HG02759 (cell line): ENCODE measurements at regions not wholly inside any gene's neighbourhood (a gene's known extent, or its start where the extent isn't known, plus 50 kb on each side); places are given as distances from the start of the nearest gene placed in this dataset.
"Not testable (repeated sequence)": the region's sequence is repeated elsewhere in the genome, so short reads cannot be mapped to it uniquely, and the experiment has no call there.

ENCODE experiments used
- ATAC-seq: cut with Tn5 transposase; IDR thresholded peaks from one replicate; pipeline ENCODE4 v1.9.1; 2021; ENCODE audit warnings: mild to moderate bottlenecking, moderate library complexity; ENCODE audit not compliant: unreplicated experiment

- no peak for ATAC-seq
Measured at GRCh38 chr1:194774535-194774934, 1588.1 kb upstream of the B3GALT2 start.

GRCh38 chr1:194755241-194755994 lies 1569.0 kb upstream of the B3GALT2 start:
- ATAC-seq = no peak

DNA sequence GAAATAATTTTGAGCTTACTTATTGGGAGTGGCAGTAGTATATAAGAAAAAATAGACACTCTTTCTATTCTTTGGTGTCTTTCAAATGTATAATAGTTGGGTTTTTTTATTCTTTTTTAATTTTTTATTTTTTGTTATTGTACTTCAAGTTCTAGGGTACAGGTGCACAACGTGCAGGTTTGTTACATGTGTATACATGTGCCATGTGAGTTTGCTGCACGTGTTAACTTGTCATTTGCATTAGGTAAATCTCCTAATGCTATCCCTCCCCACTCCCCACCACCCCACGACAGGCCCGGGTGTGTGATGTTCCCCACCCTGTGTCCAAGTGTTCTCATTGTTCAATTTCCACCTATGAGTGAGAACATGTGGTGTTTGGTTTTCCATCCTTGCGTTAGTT lies 1552.4 kb upstream of the B3GALT2 start:
- ATAC-seq = not testable (repeated sequence)

DNA sequence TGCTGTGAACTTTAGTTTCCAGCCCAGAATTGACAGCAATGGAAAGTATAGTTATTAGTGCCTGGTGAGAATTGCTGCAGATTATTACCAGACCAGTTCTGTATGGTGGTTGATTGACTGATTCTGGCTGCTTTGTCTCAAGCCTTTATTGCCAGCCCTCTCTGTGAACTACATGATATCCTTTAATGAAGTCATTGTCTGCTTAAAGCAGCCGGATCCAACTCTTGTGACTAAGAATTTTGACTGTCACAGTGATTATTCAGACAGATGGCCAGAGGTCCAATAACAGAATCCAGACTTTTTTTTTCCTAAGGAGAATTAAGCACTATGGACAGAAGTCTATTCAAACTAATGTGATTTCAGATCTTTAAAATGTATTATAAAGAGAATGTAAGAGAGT lies 1548.6 kb upstream of the B3GALT2 start:
- ATAC-seq = no peak

DNA sequence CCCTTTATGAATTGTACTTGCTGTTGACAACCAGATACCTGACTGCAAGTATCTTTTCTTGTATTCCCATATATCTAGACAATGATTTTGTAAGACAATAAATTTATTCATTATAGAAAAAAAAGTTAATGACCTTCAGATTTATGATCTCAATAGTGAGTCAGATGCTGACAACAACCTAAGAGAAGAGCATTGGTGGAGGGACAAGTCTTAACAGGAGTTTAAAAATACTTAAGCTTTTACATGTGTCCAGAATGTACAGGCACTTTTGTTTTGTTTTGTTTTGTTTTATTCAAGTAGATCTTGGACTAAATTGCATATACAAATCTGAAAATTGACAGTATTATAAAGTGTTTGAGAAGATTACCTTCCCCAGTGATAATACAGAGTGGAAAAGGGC lies 1544.6 kb upstream of the B3GALT2 start:
- ATAC-seq = no peak

GRCh38 chr1:194730304-194730703 lies 1543.9 kb upstream of the B3GALT2 start:
- no peak for ATAC-seq

DNA sequence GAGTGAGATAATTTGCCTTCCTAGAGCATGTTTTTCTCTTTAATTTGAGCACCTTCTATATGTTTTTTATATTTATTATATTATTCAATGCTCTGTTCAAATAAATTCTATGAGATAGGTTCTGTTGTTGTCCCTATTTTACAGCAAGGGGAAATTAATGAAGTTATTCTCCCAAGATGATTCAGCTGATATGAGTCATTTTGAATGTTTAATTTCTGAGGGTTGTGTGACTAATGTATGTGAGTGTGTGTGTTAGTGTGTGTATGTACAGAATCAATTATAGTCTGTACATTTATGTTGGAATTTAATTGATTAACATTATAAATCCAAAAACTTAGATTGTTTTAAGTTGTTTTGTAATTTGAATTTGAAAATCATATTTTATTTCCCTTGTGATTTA lies 1536.7 kb upstream of the B3GALT2 start:
- no peak for ATAC-seq

DNA sequence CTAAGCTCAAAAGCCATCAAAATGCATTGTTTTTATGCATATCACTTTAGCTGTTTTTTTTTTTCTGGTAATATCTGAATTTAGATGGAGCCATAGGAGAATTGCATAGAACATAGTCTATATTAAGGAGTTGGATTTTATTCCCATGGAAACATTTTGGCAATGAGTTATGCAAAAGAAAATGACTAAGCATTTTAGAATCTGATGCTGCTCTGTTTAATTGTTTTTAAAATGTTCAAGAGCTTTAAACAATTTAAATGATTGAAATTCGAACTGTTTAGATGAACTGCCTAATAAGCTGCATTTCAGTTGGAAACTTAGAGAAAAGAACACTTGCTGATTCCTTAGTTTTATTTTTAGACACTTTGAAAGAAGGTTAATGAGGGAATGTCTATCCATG lies 1531.5 kb upstream of the B3GALT2 start:
- no peak for ATAC-seq

DNA sequence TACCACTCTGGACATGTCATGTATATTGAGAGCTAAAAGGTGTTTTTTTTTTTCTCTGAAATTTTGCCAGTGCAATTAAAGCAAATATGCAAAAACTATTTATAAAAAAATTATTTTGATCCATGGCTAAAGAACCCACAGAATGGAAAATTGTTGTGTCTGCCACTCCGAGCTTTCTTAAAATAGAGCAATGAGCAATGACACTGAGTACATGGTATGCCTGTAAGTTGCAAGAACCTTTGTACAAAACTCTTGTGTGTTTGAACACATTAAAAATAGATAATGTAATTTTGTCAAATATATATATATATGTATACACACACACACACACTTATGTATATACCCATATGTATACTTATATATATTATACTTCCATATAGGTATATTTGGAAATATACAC lies 1530.9 kb upstream of the B3GALT2 start:
- ATAC-seq = no peak

DNA sequence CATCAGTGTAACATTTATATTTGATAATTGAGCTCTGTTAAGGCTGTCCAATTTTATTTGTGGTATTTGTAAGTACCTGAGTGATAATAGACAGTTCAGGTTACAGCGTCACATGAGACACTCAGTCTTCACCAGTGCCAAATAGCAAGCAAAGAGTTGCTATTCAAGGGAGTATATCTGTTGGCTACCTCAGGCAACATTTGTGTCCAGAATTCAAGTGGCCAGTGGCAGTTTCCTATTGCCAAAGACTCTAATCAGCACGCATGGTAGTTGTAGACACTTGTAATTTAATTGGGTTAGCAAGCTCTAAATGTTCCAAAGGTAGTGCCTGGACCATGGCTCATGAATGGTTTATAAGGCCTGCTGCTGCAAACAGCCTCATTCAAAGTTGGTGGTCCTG lies 1524.3 kb upstream of the B3GALT2 start:
- ATAC-seq = no peak

GRCh38 chr1:194709439-194709838 lies 1523.0 kb upstream of the B3GALT2 start:
- ATAC-seq = no peak

DNA sequence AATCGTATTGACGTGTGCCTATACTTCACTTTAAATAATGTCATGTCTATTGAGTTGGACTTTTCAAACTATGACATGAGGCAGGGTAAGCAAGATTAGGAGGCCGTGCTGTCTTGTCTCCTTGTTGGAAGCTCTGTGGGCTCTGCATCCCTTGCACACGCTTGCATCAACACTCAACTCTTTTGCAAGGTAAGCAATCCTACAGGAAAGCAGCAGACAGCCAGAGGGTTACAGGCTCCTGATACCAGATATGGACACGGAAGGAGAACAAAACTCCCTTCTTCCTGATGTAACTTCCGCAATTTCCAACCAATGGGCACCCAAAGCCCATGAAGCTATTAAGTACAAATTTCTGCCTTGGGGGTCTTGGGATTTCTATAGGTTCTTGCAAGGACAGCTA lies 1520.7 kb upstream of the B3GALT2 start:
- no peak for ATAC-seq

- no peak for ATAC-seq
Measured at GRCh38 chr1:194705123-194705854, 1518.9 kb upstream of the B3GALT2 start.

- no peak for ATAC-seq
Measured at GRCh38 chr1:194698908-194699318, 1512.5 kb upstream of the B3GALT2 start.

- no peak for ATAC-seq
Measured at GRCh38 chr1:194693244-194693643, 1506.8 kb upstream of the B3GALT2 start.

- no peak for ATAC-seq
Measured at GRCh38 chr1:194684636-194685035, 1498.2 kb upstream of the B3GALT2 start.

DNA sequence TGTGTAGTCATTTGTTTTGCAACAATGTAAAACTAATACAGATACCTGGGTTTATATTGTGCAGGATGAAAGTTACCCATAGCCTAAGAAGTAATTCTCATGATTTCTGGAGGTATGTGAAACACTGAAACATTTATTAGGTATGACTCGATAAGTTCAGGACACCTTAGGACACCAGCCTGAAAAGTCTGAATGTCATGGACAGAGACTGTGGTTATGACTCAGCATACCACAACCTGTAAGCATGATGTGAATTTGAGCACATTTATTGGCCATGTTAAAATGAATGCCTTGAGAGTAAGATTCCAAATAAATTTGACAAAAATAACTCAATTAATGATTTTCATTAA lies 1471.7 kb upstream of the B3GALT2 start:
- ATAC-seq = no peak

GRCh38 chr1:194654956-194655355 lies 1468.5 kb upstream of the B3GALT2 start:
- no peak for ATAC-seq

DNA sequence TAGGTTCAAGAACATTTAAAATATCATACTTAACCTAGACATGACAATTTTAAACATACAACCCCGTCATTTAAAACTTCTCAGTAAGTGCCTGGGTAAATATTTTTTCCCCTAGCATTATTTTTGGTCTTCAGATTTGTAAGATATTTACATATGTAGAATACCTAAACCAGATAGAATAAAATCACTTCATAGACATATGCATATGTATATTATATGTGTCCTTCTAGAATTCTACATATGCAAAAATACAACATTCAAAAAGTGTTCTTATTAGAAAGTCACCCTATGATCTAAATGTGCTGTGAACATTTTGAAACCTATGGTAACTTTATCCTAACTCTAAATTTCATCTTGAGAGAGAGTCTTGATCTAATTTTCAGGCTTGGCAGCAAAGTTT lies 1467.0 kb upstream of the B3GALT2 start:
- no peak for ATAC-seq

DNA sequence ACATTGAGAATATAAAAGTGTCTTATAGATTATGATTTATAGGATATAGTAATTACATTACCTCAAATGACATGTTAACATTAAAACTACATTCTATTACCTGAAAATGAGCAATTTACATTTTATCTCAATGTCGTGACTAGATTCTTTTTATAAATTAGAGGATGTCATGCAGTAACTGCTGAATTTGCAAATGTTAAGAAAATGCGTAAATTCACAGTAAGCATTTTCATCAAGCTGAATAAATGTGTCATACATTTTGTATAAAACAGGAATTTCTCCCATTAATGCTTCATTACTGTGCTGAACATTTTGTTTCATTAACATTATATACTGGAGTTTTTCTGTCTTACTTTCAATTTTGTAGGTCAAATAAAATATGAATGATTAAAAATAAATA lies 1460.7 kb upstream of the B3GALT2 start:
- ATAC-seq = no peak

- ATAC-seq = no peak
Measured at GRCh38 chr1:194644528-194644927, 1458.1 kb upstream of the B3GALT2 start.

DNA sequence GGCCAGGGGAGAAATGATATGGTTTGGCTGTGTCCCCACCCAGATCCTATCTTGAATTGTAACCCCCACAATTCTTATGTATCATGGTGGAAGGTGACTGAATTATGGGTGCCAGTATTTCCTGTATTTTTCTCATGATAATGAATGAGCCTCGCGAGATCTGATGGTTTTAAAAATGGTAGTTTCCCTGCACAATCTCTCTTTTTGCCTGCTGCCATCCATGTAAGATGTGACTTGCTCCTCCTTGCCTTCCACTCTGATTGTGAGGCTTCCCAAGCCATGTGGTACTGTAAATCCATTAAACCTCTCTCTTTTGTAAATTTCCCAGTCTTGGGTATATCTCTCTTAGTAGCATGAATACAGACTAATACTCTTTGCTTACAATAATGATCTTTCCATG lies 1453.9 kb upstream of the B3GALT2 start:
- ATAC-seq = no peak

DNA sequence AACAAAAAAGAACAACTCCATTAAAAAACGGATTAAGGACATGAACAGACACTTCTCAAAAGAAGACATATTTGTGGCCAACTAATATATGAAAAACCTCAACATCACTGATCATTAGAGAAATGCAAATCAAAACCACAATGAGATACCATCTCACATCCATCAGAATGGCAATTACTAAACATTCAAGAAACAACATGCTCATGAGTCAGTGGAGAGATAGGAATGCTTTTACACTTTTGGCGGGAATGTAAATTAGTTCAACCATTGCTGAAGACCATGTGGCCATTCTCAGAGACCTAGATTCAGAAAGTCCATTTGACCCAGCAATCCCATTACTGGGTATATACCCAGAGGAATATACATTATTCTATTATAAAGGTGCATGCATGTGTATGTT lies 1442.6 kb upstream of the B3GALT2 start:
- no peak for ATAC-seq
